ENCODE measurements at regions not wholly inside any gene's neighbourhood (a gene's known extent, or its start where the extent isn't known, plus 50 kb on each side); places are given as distances from the start of the nearest gene placed in this dataset.
A peak's percentile ranks its signal among the peaks of the same experiment; 100 is the strongest.

DNA sequence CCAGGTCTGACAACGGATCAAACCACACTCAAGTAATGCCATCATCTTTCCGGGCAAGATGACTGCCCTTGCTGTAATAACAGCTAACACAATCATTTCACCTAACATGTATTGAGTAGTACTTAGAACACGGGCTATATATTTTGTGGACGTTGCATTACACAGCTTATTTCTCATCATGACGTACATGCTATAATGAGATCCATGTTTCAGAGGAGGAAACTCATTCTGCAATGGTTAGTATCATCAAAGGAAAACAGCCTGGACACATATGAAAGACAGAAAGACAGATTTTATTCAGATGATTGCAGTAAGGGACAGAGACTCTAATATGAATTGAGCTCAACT lies 446.7 kb downstream of the HS3ST3B1 start:
- DNase-seq (no peak), ATAC-seq (replicated peaks in 1 of 2) (no peak)
- no peaks in the 10 kb centered on the region for H3K36me3 Mint-ChIP-seq (ENCODE audit: insufficient read depth in 2 of 2)
- H3K4me3 Mint-ChIP-seq, result no peak overlapping the region
- no peaks in the 10 kb centered on the region for H3K27me3 Mint-ChIP-seq (ENCODE audit: low read depth)
- H3K9me3 Mint-ChIP-seq, result no peaks in the 10 kb centered on the region
- H3K4me1 Mint-ChIP-seq (ENCODE audit: low read depth), result peaks cover 27% of the 10 kb centered on the region
- H3K27ac Mint-ChIP-seq, result no peak overlapping the region

DNA sequence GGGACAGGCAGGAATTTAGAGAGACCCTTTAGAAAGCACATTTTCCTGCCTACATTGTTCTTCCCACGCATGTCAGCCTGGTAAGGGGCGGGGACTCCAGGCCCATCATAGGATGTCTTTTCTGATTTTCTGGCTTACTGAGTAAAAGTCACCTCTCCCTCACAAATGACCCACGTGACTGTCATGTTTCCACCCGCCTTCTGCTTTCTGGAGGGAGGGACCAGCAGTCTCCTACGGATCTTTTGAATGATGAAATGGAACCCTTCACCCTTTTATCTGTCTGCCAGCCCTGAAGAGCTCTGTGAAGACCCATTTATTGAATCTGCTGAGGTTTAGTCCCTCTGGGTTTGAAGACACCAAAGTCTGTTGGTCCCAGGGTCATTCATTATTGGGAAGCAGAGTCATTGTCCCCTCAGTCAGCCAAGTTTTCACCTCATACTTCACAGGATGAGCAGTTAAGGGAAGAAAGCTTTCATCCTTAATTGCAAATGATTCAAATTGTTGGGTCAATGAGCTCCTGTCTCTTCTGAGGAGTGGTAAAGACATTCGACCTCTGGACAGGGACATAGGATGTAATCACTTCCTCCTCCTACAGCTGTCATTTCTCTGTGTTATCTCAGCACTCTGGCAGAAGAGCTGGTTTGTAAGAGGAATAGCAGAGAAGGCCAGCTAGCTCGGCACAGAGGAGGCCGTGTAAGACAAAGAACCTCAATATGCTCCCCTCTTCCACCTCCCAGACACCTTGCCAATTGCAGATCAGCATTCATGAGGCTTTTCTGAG lies 446.1 kb downstream of the HS3ST3B1 start:
- Mint-ChIP-seq H3K27ac (no peak overlapping the region), H3K4me1 (ENCODE audit: low read depth) (peaks cover 27% of the 10 kb centered on the region), H3K36me3 (ENCODE audit: insufficient read depth in 2 of 2) (no peaks in the 10 kb centered on the region), H3K27me3 (ENCODE audit: low read depth) (no peaks in the 10 kb centered on the region), H3K9me3 (no peaks in the 10 kb centered on the region), H3K4me3 (no peak overlapping the region)
- DNase-seq (no peak), ATAC-seq (replicated peaks in 1 of 2) (no peak)

DNA sequence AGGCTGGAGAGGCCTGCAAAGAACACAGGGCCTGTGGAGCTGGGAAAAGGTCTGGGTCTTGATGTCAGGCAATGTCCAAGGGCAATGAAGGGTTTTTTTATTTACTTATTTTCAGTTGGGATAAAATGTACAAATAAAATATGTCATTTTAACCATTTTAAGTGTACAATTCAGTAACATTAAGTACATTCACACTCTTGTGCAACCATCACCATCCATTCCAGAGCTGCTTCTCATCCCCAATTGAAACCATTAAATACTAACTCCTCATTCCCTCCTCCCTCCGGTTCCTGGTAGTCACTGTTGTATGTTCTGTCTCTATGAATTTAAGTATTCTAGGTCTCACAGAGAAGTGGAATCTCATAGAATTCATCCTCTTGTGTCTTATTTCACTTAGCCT lies 444.7 kb downstream of the HS3ST3B1 start:
- peaks cover 27% of the 10 kb centered on the region for H3K4me1 Mint-ChIP-seq (ENCODE audit: low read depth)
- H3K36me3 Mint-ChIP-seq (ENCODE audit: insufficient read depth in 2 of 2), result no peaks in the 10 kb centered on the region
- no peaks in the 10 kb centered on the region for H3K27me3 Mint-ChIP-seq (ENCODE audit: low read depth)
- H3K27ac Mint-ChIP-seq, result no peak overlapping the region
- DNase-seq (no peak), ATAC-seq (replicated peaks in 1 of 2) (no peak)
- no peak overlapping the region for H3K4me3 Mint-ChIP-seq
- H3K9me3 Mint-ChIP-seq, result no peaks in the 10 kb centered on the region

DNA sequence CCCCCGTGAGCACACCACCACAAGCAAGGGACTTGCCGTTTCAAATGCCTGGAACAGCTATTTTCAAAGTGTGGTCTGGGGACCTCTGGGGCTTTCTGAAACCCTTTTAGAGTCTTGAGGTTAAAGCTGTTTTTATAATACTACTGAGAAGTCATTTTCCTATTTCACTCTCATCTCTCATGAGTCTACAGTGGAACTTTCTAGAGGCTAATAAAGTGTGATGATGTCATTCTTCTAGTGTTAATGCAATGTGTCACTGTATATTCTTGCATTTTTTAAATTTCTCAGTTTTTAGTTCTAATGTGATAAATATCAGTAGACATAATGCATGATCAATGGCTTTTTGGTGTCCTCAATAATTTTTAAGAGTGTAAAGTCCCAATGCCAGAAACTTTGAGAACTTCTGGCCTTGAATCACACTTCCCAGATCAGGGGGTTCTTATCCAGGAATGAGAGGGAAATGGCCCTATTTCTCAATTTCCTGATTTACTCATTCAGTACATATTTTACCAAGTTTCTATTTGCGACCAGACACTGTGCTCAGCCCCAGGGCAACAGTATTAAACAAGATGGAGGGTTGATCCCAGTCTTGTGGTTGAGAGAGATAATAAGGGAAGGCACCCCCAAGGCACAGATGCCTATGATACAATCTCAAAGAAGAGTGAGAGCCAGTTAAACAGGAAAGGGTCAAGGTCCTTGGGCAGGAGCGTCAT lies 444.0 kb downstream of the HS3ST3B1 start:
- peaks cover 26% of the 10 kb centered on the region for H3K4me1 Mint-ChIP-seq (ENCODE audit: low read depth)
- ATAC-seq (replicated peaks in 1 of 2) (peak; percentile 20 to 30), DNase-seq (peak in 1 of 2 donors; percentile 4)
- no peak overlapping the region for H3K27ac Mint-ChIP-seq
- no peaks in the 10 kb centered on the region for H3K36me3 Mint-ChIP-seq (ENCODE audit: insufficient read depth in 2 of 2)
- H3K9me3 Mint-ChIP-seq, result no peaks in the 10 kb centered on the region
- H3K27me3 Mint-ChIP-seq (ENCODE audit: low read depth), result no peaks in the 10 kb centered on the region
- H3K4me3 Mint-ChIP-seq, result no peak overlapping the region

DNA sequence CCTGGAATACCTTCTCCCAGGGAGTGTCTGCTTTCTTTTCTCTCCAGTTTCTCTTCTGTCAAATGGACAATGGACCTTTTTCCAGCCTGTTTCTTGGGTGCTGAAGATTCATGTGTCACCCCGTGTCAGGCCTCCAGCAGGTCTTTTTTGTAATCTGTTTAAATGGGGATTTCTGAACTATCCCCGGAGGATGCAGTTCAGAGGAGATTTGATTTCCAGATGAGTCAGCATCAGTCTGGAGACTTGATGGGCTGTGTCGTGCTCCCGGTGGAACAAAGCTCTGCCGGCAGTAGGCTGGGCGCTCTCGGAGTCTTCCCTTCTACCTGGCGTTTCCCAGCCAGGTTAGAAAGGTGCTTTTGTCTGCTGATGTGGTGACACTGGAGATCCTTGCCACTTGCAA lies 440.6 kb downstream of the HS3ST3B1 start:
- Mint-ChIP-seq H3K27ac (no peak overlapping the region), H3K36me3 (ENCODE audit: insufficient read depth in 2 of 2) (no peaks in the 10 kb centered on the region), H3K27me3 (ENCODE audit: low read depth) (no peaks in the 10 kb centered on the region), H3K9me3 (no peaks in the 10 kb centered on the region), H3K4me1 (ENCODE audit: low read depth) (no peaks in the 10 kb centered on the region), H3K4me3 (no peak overlapping the region)
- DNase-seq (no peak), ATAC-seq (replicated peaks in 1 of 2) (no peak)

DNA sequence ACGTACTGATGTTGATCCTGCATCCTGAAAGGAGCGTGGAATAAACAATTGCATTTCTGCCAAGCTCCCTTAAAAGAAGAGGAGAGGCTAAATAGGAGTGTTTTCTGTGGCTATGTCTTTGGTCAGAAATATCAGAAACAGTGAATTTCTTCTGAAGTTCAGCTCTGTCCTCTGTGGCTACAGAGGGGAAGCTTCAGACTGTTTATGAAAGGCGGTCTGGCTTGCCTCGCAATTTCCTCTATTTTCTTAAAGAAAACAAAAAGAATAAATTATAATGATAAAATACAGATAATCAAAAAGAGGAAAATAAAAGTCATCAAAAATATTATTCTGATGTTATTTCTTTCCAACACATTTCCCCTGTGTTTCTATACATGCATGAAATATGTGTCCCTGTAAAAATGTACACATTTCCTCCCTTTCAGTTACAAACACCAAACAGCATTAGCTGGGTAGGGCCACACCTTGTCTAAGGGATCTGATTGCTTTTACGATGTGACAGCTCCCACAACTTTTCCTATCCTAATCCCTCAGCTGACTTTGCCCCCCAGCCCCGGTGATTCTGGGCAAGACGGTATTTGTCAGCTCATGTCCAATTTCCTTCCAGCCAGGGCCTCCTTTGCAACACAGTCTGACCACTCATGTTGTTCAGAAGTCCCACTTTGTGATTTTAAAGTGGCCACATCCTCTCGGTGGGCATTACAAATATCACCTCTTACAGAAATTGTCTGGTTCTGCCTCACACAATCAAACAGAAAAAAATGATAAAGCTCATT lies 439.0 kb downstream of the HS3ST3B1 start:
- Mint-ChIP-seq H3K4me3 (no peak overlapping the region), H3K27me3 (ENCODE audit: low read depth) (no peaks in the 10 kb centered on the region), H3K27ac (no peak overlapping the region), H3K4me1 (ENCODE audit: low read depth) (no peaks in the 10 kb centered on the region), H3K9me3 (no peaks in the 10 kb centered on the region), H3K36me3 (ENCODE audit: insufficient read depth in 2 of 2) (no peaks in the 10 kb centered on the region)
- DNase-seq, result no peak
- ATAC-seq (replicated peaks in 1 of 2), result no peak

DNA sequence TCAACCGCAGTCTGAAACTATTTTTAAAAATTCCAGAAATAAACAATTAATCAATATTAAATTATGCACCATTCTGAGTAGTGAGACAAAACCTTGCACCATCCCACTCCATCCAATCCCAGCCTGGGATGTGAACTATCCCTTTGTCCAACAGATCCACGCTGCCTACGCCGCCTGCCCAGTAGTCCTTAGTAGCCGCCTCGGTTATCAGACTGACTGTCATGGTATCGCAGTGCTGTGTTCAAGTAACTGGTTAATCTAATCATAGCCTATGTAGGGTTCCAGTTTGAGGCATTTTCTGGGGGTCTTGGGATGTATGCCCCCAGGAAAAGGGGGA lies 437.7 kb downstream of the HS3ST3B1 start:
- DNase-seq (no peak), ATAC-seq (replicated peaks in 1 of 2) (no peak)
- no peak overlapping the region for H3K27ac Mint-ChIP-seq
- no peaks in the 10 kb centered on the region for H3K9me3 Mint-ChIP-seq
- H3K27me3 Mint-ChIP-seq (ENCODE audit: low read depth), result no peaks in the 10 kb centered on the region
- H3K4me1 Mint-ChIP-seq (ENCODE audit: low read depth), result no peaks in the 10 kb centered on the region
- no peaks in the 10 kb centered on the region for H3K36me3 Mint-ChIP-seq (ENCODE audit: insufficient read depth in 2 of 2)
- no peak overlapping the region for H3K4me3 Mint-ChIP-seq

DNA sequence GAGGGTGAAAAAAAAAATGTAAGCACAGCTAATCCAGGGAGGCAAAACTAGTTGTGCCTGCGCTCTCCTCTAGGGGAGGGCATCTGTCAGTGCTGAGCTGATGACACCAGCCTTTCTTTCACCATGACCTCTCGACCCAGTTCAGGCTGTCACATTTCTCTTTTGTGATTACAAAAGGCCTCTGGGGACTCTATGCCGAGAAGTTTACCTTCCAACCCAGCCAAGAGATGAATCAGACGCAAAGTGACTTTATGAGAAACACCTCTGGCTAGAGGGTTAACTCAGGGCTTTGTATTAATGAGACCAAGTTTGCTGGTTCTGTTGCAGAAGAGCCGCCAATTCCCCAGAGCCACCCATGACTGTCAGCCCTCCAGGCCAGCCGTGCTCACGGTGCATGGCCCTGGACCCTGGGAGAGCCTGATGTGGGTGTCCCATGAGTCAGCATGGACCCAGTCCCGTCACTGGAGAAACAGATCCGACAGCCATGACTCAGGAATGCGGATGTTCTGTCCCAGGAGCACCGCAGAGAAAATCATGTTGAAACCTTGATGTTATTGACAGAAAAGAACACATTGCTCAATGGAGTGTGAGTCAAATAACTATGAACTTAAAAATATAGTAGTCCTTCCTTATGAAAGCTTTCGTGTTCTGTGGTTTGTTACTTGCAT lies 437.2 kb downstream of the HS3ST3B1 start:
- ATAC-seq (replicated peaks in 1 of 2) (no peak), DNase-seq (no peak)
- H3K27ac Mint-ChIP-seq, result no peak overlapping the region
- no peak overlapping the region for H3K4me3 Mint-ChIP-seq
- no peaks in the 10 kb centered on the region for H3K9me3 Mint-ChIP-seq
- H3K27me3 Mint-ChIP-seq (ENCODE audit: low read depth), result no peaks in the 10 kb centered on the region
- H3K36me3 Mint-ChIP-seq (ENCODE audit: insufficient read depth in 2 of 2), result no peaks in the 10 kb centered on the region
- H3K4me1 Mint-ChIP-seq (ENCODE audit: low read depth), result no peaks in the 10 kb centered on the region

DNA sequence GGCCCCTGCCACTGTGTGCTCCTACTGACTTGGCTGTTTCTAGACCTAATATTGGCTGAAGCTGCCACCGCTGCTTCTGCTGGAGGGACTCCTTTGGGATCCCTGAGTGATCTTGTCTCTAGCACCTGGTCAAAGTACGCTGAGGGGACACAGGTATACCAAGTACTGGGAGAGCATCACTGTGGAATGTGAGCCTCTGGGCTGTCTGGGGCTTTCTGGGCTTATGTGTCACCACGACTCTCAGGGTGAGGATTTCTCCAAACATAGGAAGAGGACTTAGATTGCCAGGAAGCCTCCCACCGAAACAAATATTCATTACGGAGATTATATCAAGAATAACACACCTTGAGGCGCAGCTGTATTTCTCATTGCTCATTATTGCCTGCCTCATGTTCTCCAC lies 435.8 kb downstream of the HS3ST3B1 start:
- no peaks in the 10 kb centered on the region for H3K27me3 Mint-ChIP-seq (ENCODE audit: low read depth)
- H3K27ac Mint-ChIP-seq, result no peak overlapping the region
- H3K36me3 Mint-ChIP-seq (ENCODE audit: insufficient read depth in 2 of 2), result no peaks in the 10 kb centered on the region
- H3K9me3 Mint-ChIP-seq, result no peaks in the 10 kb centered on the region
- ATAC-seq (replicated peaks in 1 of 2), result no peak
- H3K4me3 Mint-ChIP-seq, result no peak overlapping the region
- DNase-seq, result no peak
- no peaks in the 10 kb centered on the region for H3K4me1 Mint-ChIP-seq (ENCODE audit: low read depth)

DNA sequence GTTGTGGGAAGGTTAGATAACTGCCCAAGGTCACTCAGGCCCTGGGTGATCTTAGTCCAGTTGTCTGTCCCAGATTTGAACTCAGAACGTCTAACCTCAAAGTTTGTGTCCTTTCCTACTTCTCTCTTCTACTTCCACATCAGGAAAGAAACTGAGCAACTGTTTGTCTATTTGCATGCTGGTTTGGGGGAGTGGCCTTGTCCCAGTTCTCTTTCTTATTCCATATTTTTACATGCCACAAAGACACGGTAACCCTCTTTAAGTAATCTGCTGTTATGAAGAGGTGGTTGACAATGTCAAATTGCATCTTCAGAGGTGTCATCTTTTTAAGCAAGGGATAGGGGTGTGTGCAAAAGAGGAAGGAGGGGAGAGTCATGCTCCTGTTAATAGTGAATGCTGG lies 432.5 kb downstream of the HS3ST3B1 start:
- H3K9me3 Mint-ChIP-seq, result no peaks in the 10 kb centered on the region

DNA sequence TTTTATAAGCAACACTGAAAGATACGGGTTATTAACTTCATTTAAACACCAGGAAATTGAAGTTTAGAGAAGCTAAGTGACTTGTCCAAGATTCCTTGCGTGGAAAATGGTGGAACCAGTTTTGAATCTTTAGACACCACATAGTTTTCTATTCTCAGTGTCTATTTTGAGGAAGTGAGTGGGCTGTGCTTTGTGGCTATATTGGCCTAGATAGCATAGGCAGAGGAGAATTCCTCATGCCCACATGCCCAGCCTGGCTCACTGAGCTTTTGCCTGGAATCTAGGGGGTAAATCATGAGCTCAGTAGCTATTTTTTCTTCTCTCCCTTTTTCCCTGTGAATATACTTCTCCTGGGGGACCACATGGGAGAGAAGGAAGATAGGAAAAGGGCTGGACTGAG lies 431.3 kb downstream of the HS3ST3B1 start:
- Mint-ChIP-seq H3K9me3 (no peaks in the 10 kb centered on the region), H3K27ac (no peak overlapping the region), H3K27me3 (ENCODE audit: low read depth) (no peaks in the 10 kb centered on the region), H3K36me3 (ENCODE audit: insufficient read depth in 2 of 2) (no peaks in the 10 kb centered on the region), H3K4me3 (no peak overlapping the region), H3K4me1 (ENCODE audit: low read depth) (no peaks in the 10 kb centered on the region)
- DNase-seq, result no peak
- no peak for ATAC-seq (replicated peaks in 1 of 2)

More for the DNA sequence above, 432.5 kb downstream of the HS3ST3B1 start:
- H3K4me1 Mint-ChIP-seq (ENCODE audit: low read depth), result no peaks in the 10 kb centered on the region
- H3K27me3 Mint-ChIP-seq (ENCODE audit: low read depth), result no peaks in the 10 kb centered on the region
- DNase-seq (no peak), ATAC-seq (replicated peaks in 1 of 2) (no peak)
- H3K4me3 Mint-ChIP-seq, result no peak overlapping the region
- H3K36me3 Mint-ChIP-seq (ENCODE audit: insufficient read depth in 2 of 2), result no peaks in the 10 kb centered on the region
- no peak overlapping the region for H3K27ac Mint-ChIP-seq

DNA sequence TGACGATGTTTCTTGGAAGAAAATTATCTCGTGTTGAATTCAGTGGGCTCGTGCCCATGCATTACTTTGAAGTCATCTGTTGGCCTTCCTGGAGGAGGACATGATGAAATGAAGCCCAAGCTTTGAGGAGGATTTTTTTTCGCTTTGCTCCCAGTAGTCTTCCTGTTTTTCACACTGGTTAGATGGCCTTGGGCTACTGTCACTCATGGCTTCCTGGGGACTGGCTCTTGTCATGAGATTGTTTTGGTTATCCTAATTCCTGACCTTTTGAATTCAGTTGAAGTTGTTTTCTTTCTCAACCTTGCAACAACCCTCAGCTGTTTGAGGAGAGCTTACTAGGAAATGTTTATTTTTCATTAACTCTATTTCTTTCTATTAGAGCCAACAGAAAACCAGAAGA lies 430.7 kb downstream of the HS3ST3B1 start:
- Mint-ChIP-seq H3K4me1 (ENCODE audit: low read depth) (no peaks in the 10 kb centered on the region), H3K4me3 (no peak overlapping the region), H3K27ac (no peak overlapping the region), H3K36me3 (ENCODE audit: insufficient read depth in 2 of 2) (no peaks in the 10 kb centered on the region), H3K27me3 (ENCODE audit: low read depth) (no peaks in the 10 kb centered on the region), H3K9me3 (no peaks in the 10 kb centered on the region)
- no peak for DNase-seq
- no peak for ATAC-seq (replicated peaks in 1 of 2)

DNA sequence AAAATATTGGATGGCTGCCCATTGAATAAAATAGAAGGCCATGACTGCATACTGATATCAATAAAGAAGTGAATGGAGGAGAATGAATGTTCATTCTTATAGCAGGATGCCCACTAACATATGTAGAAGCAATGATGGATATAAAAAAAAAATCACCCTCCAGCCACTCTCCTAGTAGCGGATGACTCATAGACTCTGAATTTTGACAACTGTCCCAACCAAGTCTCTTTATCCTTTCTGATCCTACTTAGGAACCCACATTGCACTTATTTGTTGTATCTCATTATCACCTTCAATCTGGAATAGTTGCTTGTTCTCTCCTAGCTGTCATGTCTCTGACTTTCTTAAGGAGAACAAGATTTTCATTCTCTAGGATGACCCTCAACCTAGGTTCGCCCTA lies 429.9 kb downstream of the HS3ST3B1 start:
- Mint-ChIP-seq H3K27ac (no peak overlapping the region), H3K4me3 (no peak overlapping the region), H3K4me1 (ENCODE audit: low read depth) (no peaks in the 10 kb centered on the region), H3K36me3 (ENCODE audit: insufficient read depth in 2 of 2) (no peaks in the 10 kb centered on the region), H3K9me3 (no peaks in the 10 kb centered on the region), H3K27me3 (ENCODE audit: low read depth) (no peaks in the 10 kb centered on the region)
- DNase-seq (no peak), ATAC-seq (replicated peaks in 1 of 2) (no peak)

Measured in activated T-cell treated with anti-CD3 and anti-CD28 coated beads, Interleukin-2, amount 50 U/mL, for 72 hours (primary cell).